BE2C (cell line): ENCODE measurements at regions not wholly inside any gene's neighbourhood (a gene's known extent, or its start where the extent isn't known, plus 50 kb on each side); places are given as distances from the start of the nearest gene placed in this dataset.

Experiments
- DNase-seq: peaks from one replicate; pipeline ENCODE4 v3.0.0-alpha.2; 2020
- H3K27me3 ChIP-seq: fragments of 250-450 bp; sonication (Bioruptor Pico); 2 replicates; pipeline ENCODE4 v1.5.1; 2020; ENCODE audit warnings: mild to moderate bottlenecking
- H3K36me3 ChIP-seq: fragments of 250-450 bp; sonication (Bioruptor Pico); 2 replicates; pipeline ENCODE4 v1.5.1; 2020; ENCODE audit warnings: mild to moderate bottlenecking
- H3K4me1 ChIP-seq: fragments of 250-450 bp; sonication (Bioruptor Pico); 2 replicates; pipeline ENCODE4 v1.5.1; 2020
- H3K4me3 ChIP-seq: 2 replicates; pipeline ENCODE4 v1.5.1; 2011; ENCODE audit warnings: low read depth, low read length
- H3K9me3 ChIP-seq: fragments of 250-450 bp; sonication (Bioruptor Pico); 2 replicates; pipeline ENCODE4 v1.5.1; 2020
- TF ChIP-seq, protein P1 (sequence below): IDR thresholded peaks from 2 replicates; pipeline ENCODE4 v1.5.1; 2012; ENCODE audit warnings: mild to moderate bottlenecking, low read depth, low read length

DNA sequence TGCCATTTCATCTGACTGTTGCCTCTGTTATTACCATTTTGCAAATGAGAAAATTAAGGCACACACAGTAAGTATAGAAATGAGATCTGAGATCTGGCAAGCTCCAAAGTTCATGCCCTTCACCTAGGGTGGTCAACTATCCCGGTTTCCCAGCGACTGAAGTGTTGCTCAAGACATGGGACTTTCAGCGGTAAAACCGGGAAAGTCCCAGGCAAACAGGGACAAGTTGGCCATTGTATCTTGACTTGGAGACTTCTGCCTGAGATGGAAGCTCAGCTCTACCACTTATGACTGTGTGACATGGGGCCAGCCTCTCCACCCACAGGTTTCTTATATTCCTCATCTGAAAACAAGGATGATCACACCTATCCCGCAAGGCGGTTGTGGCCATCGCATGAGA is 55.6 kb upstream of the TPM1 start:
- TF ChIP-seq, protein P1, sequence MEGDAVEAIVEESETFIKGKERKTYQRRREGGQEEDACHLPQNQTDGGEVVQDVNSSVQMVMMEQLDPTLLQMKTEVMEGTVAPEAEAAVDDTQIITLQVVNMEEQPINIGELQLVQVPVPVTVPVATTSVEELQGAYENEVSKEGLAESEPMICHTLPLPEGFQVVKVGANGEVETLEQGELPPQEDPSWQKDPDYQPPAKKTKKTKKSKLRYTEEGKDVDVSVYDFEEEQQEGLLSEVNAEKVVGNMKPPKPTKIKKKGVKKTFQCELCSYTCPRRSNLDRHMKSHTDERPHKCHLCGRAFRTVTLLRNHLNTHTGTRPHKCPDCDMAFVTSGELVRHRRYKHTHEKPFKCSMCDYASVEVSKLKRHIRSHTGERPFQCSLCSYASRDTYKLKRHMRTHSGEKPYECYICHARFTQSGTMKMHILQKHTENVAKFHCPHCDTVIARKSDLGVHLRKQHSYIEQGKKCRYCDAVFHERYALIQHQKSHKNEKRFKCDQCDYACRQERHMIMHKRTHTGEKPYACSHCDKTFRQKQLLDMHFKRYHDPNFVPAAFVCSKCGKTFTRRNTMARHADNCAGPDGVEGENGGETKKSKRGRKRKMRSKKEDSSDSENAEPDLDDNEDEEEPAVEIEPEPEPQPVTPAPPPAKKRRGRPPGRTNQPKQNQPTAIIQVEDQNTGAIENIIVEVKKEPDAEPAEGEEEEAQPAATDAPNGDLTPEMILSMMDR: no peak
- no peaks in the 10 kb centered on the region for H3K36me3 ChIP-seq
- no peaks in the 10 kb centered on the region for H3K27me3 ChIP-seq
- H3K9me3 ChIP-seq: no peaks in the 10 kb centered on the region
- no peak overlapping the region for H3K4me3 ChIP-seq
- peaks cover 6% of the 10 kb centered on the region for H3K4me1 ChIP-seq
- DNase-seq: no peak

DNA sequence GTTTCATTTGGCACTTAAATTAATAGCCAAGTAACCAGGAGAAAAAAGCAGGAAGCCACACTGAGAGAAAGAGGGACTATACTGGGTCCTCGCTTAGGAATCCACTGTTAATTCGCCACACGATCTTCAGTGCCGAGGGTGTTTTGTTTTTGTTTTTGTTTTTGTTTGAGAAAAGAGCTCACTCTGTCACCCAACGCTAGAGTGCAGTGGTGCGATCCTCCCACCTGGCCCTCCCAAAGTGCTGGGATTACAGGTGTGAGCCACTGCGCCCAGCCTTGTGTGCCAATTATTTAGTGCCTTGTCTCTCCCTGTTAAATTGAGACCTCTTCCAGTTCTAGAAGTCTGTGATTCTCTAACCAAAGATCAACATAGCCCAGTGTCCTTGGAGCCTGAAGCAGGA is 53.8 kb upstream of the TPM1 start:
- H3K4me1 ChIP-seq: no peaks in the 10 kb centered on the region
- TF ChIP-seq, protein P1: no peak

DNA sequence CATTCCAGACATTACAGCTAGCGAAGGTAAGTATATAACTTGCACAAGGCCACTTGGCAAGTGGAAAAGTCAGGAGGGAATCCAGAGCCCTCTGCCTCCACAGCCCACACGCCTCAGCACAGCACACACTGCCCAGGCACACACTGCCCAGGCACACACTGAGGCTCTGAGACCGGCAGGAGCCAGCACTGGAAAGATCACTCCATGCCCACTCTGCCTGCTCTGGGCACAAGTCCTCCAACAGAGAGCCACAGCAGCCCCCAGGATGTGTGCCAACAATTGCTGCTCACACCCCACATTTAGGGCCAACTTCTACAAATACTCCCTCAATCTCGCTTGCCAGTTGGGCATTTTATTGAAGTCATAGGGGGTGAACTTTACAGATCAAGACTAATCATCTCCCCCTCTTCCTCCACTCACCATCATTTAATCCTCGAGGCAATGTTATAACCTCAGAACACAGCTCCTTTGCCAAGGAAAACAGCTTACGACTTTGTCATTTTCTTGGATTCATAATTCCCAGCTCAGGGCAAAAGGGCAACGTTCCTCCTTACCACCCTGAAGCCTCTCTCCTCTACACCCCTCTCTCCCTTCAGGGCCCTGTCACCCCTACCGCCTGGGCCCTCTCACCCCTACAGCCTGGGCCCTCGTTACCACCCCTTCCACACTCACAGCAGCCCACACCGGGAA is 53.0 kb upstream of the TPM1 start:
- H3K4me3 ChIP-seq: no peak overlapping the region

More for the DNA sequence above, 53.8 kb upstream of the TPM1 start:
- H3K4me3 ChIP-seq: no peak overlapping the region
- no peaks in the 10 kb centered on the region for H3K27me3 ChIP-seq
- no peaks in the 10 kb centered on the region for H3K9me3 ChIP-seq
- no peak for DNase-seq
- no peaks in the 10 kb centered on the region for H3K36me3 ChIP-seq

DNA sequence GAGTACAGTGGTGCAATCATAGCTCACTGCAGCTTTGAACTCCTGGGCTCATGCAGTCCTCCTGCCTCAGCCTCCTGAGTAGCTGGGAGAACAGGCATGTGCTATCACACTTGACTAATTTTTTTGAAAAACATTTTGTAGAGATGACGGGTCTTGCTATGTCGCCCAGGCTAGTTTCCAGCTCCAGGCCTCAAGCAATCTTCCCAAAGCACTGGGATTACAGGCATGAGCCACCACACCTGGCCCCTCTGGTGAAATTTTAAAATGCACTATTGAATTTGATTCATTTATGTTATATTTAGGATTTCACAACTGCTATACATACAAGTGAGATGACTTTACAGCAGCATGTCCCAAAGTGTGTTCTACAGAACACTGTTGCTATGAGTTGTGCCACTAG is 50.8 kb upstream of the TPM1 start:
- no peak for DNase-seq
- Histone ChIP-seq H3K9me3 (no peaks in the 10 kb centered on the region), H3K4me1 (peaks cover 4% of the 10 kb centered on the region; the same call in 1 of the 2 replicates), H3K36me3 (no peaks in the 10 kb centered on the region), H3K27me3 (no peaks in the 10 kb centered on the region), H3K4me3 (no peak overlapping the region)
- TF ChIP-seq, protein P1: no peak

More for the DNA sequence above, 53.0 kb upstream of the TPM1 start:
- Histone ChIP-seq H3K27me3 (no peaks in the 10 kb centered on the region), H3K9me3 (no peaks in the 10 kb centered on the region), H3K4me1 (peaks cover under 1% of the 10 kb centered on the region; the same call in 1 of the 2 replicates), H3K36me3 (no peaks in the 10 kb centered on the region)
- DNase-seq: no peak
- TF ChIP-seq, protein P1: no peak

DNA sequence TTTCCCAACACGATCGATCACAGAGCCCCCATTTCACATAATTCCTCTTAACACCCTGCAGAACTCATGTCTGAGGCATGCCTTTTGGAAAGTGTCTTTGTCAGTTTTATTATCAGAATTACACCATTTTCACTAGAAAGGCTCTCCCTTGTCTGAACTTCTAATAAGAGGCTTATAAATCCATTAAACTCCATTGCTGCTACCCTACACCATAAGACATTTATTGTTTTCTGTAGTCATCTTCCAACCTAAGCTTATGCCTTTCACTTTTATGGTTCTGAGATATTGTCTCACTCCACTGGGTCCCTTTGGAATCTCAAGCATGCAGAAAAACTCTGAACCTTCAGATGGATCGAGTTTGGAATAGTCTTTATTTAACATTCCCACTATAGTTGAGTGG is 50.2 kb upstream of the TPM1 start:
- DNase-seq: no peak

More for the DNA sequence above, 50.2 kb upstream of the TPM1 start:
- Histone ChIP-seq H3K4me1 (peaks cover 4% of the 10 kb centered on the region; the same call in 1 of the 2 replicates), H3K9me3 (no peaks in the 10 kb centered on the region), H3K4me3 (no peak overlapping the region), H3K27me3 (no peaks in the 10 kb centered on the region), H3K36me3 (no peaks in the 10 kb centered on the region)
- TF ChIP-seq, protein P1: no peak
